PC-9 (cell line): ENCODE measurements at regions not wholly inside any gene's neighbourhood (a gene's known extent, or its start where the extent isn't known, plus 50 kb on each side); places are given as distances from the start of the nearest gene placed in this dataset.

Experiments used
- BruUV-seq: library from RNA; stranded (reverse); fragments of 400-500 nt; replicated peaks from 2 replicates; lab custom pipeline; 2021; lab: Mats Ljungman, UMichigan
- CTCF ChIA-PET: fragments of 300-600 bp; sonication (Branson Sonifier 250); formaldehyde crosslinking; loops from one replicate; lab custom pipeline; 2022; ENCODE audit warnings: antibody characterized with exemption; lab: Charles Lee
- POLR2A ChIA-PET: fragments of 300-600 bp; sonication (Branson Sonifier 250); formaldehyde crosslinking; loops from one replicate; lab custom pipeline; 2022; ENCODE audit warnings: antibody characterized with exemption; ENCODE audit not compliant: unreplicated experiment; lab: Charles Lee
- DNase-seq, 2 experiments: peaks; one replicate each; pipeline versions ENCODE4 v3.0.0 to v3.0.0-alpha.2; 2015 to 2022; ENCODE audit warnings: mixed read lengths in 1 of 2
- H2AFZ ChIP-seq: fragments of 200-600 bp; sonication (generic); 2 replicates; pipeline ENCODE4 v1.8.1; 2017; ENCODE audit warnings: antibody characterized with exemption
- H3F3A ChIP-seq: fragments of 200-600 bp; sonication (generic); 2 replicates; pipeline ENCODE4 v1.8.1; 2017; ENCODE audit warnings: antibody characterized with exemption, mild to moderate bottlenecking, low read depth; ENCODE audit not compliant: insufficient read depth
- H3K27ac ChIP-seq: fragments of 200-600 bp; sonication (generic); 2 replicates; pipeline ENCODE4 v1.6.1; 2016; ENCODE audit warnings: mixed run types
- H3K27me3 ChIP-seq: fragments of 200-600 bp; sonication (generic); 2 replicates; pipeline ENCODE4 v1.6.1; 2016; ENCODE audit warnings: low read depth, mixed run types; ENCODE audit not compliant: insufficient read depth
- H3K36me3 ChIP-seq: fragments of 200-600 bp; sonication (generic); 2 replicates; pipeline ENCODE4 v1.6.1; 2016; ENCODE audit warnings: low read depth, mixed run types
- H3K4me1 ChIP-seq: fragments of 200-600 bp; sonication (generic); replicated peaks from 2 replicates; pipeline ENCODE4 v1.6.1; 2016; ENCODE audit warnings: mixed run types; ENCODE audit not compliant: insufficient read depth
- H3K4me2 ChIP-seq: fragments of 200-600 bp; sonication (generic); 2 replicates; pipeline ENCODE4 v1.6.1; 2017; ENCODE audit warnings: mixed run types
- H3K4me3 ChIP-seq: fragments of 200-600 bp; sonication (generic); 2 replicates; pipeline ENCODE4 v1.6.1; 2016; ENCODE audit warnings: mixed run types
- H3K79me2 ChIP-seq: fragments of 200-600 bp; sonication (generic); 2 replicates; pipeline ENCODE4 v1.6.1; 2017; ENCODE audit warnings: low read depth, mixed run types
- H3K9me2 ChIP-seq: fragments of 200-600 bp; sonication (generic); 2 replicates; pipeline ENCODE4 v1.8.1; 2017; ENCODE audit warnings: mild to moderate bottlenecking; ENCODE audit not compliant: insufficient read depth
- H3K9me3 ChIP-seq: fragments of 200-600 bp; sonication (generic); 2 replicates; pipeline ENCODE4 v1.8.1; 2016; ENCODE audit warnings: low read depth; ENCODE audit not compliant: insufficient read depth
- H4K20me1 ChIP-seq: fragments of 200-600 bp; sonication (generic); 2 replicates; pipeline ENCODE4 v1.8.1; 2017; ENCODE audit not compliant: insufficient read depth
- CTCF ChIP-seq: fragments of 200-600 bp; sonication (generic); conservative IDR thresholded peaks from 2 replicates; pipeline ENCODE4 v1.6.1; 2017; ENCODE audit warnings: mixed run types, antibody characterized with exemption, mild to moderate bottlenecking, moderate library complexity
- EZH2 ChIP-seq: fragments of 200-600 bp; sonication (generic); IDR thresholded peaks from 2 replicates; pipeline ENCODE4 v1.8.0; 2017; ENCODE audit warnings: antibody characterized with exemption, low read depth
- intact Hi-C: fragments of 100-400 bp; cut with micrococcal nuclease; formaldehyde crosslinking; loops from one replicate; pipeline ENCODE4 v1.10.0; 2022; ENCODE audit not compliant: unreplicated experiment

- H3K9me2 ChIP-seq: no peaks in the 10 kb centered on the region
- H3K4me2 ChIP-seq: no peak overlapping the region
- ChIA-PET POLR2A (interaction anchor here (0.6 kb wide), 1 partner anchor 1801 kb away, joined by 20 read pairs; no protein-coding TSS in a partner anchor), CTCF (no interaction called here)
- H2AFZ ChIP-seq: no peak overlapping the region
- no peaks in the 10 kb centered on the region for H3K9me3 ChIP-seq
- H3K36me3 ChIP-seq: no peaks in the 10 kb centered on the region
- no peak overlapping the region for H3K4me3 ChIP-seq
- no peaks in the 10 kb centered on the region for H3K27me3 ChIP-seq
- H3F3A ChIP-seq: no peaks in the 10 kb centered on the region
- no peaks in the 10 kb centered on the region for H3K79me2 ChIP-seq
- no peaks in the 10 kb centered on the region for H3K4me1 ChIP-seq
- H3K27ac ChIP-seq: no peak overlapping the region
- BruUV-seq: no TSS peak
- TF ChIP-seq CTCF (no peak), EZH2 (no peak)
- no peaks in the 10 kb centered on the region for H4K20me1 ChIP-seq
- intact Hi-C loops: no loop called here
- no peak for DNase-seq
Observed at GRCh38 chr2:155022531-155022930, 324.0 kb downstream of the KCNJ3 start.

- Histone ChIP-seq H3K36me3 (no peaks in the 10 kb centered on the region), H3K4me2 (no peak overlapping the region), H3K27me3 (no peaks in the 10 kb centered on the region), H3K9me3 (no peaks in the 10 kb centered on the region), H4K20me1 (no peaks in the 10 kb centered on the region), H3K4me1 (no peaks in the 10 kb centered on the region), H3K4me3 (no peak overlapping the region), H3F3A (no peaks in the 10 kb centered on the region), H3K27ac (no peak overlapping the region), H2AFZ (no peak overlapping the region), H3K79me2 (no peaks in the 10 kb centered on the region), H3K9me2 (no peaks in the 10 kb centered on the region)
- no peak for DNase-seq
- ChIA-PET CTCF (no interaction called here), POLR2A (no interaction called here)
- intact Hi-C loops: no loop called here
- BruUV-seq: no TSS peak
- TF ChIP-seq EZH2 (no peak), CTCF (no peak)
Observed at GRCh38 chr2:155021618-155022017, 323.1 kb downstream of the KCNJ3 start.

DNA sequence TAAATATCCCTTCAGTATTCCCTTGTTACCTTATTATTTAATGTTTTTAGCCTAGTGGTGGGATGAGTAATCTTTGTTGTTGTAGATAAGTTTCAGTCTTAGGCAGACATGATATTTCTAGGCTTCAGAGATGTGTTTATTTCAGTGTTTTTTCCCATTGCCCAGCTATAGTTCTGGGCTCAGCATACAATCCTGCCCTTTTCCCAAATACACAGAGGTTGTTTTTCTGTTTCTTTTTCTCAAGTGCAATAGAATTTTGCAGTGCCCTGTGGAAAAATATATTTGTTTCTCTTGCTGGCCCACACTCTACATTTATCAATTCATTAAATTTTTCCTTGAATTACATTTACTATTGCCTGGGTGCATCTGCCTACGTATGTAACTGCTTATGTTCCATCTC, 321.8 kb downstream of the KCNJ3 start:
- ChIA-PET CTCF (no interaction called here), POLR2A (no interaction called here)
- intact Hi-C loops: no loop called here
- Histone ChIP-seq H3K4me1 (no peaks in the 10 kb centered on the region), H2AFZ (no peak overlapping the region), H3K4me2 (no peak overlapping the region), H3K9me2 (no peaks in the 10 kb centered on the region), H3K9me3 (no peaks in the 10 kb centered on the region), H3K4me3 (no peak overlapping the region), H3K79me2 (no peaks in the 10 kb centered on the region), H3K27me3 (no peaks in the 10 kb centered on the region), H3F3A (no peaks in the 10 kb centered on the region), H4K20me1 (no peaks in the 10 kb centered on the region), H3K27ac (no peak overlapping the region), H3K36me3 (no peaks in the 10 kb centered on the region)
- no TSS peak for BruUV-seq
- no peak for DNase-seq
- TF ChIP-seq EZH2: no peak
- no peak for TF ChIP-seq CTCF
